Endothelial cell of umbilical vein (primary cell): ENCODE measurements at regions not wholly inside any gene's neighbourhood (a gene's known extent, or its start where the extent isn't known, plus 50 kb on each side); places are given as distances from the start of the nearest gene placed in this dataset.

Experiments used
- EZH2 ChIP-seq: IDR thresholded peaks from 2 replicates; pipeline ENCODE4 v1.6.1; 2012; ENCODE audit warnings: borderline replicate concordance, low read depth, mild to moderate bottlenecking, moderate library complexity, low read length, inconsistent platforms; ENCODE audit not compliant: severe bottlenecking
- POLR2A ChIP-seq: IDR thresholded peaks from 2 replicates; pipeline ENCODE4 v1.6.1; 2012; ENCODE audit warnings: low read depth, mild to moderate bottlenecking, control low read depth, low read length
- TF ChIP-seq, protein P1 (sequence below), 2 donors: IDR thresholded peaks; 1 replicate in 1 of 2; 2 replicates in 1 of 2; pipeline ENCODE4 v1.5.1; 2011; ENCODE audit warnings: low read length in 2 of 2, mild to moderate bottlenecking in 2 of 2, moderate library complexity in 2 of 2, control low read depth in 1 of 2, inconsistent platforms in 1 of 2, low read depth in 1 of 2; ENCODE audit not compliant: insufficient read depth in 1 of 2; ENCODE audit errors: extremely low read depth in 1 of 2

DNA sequence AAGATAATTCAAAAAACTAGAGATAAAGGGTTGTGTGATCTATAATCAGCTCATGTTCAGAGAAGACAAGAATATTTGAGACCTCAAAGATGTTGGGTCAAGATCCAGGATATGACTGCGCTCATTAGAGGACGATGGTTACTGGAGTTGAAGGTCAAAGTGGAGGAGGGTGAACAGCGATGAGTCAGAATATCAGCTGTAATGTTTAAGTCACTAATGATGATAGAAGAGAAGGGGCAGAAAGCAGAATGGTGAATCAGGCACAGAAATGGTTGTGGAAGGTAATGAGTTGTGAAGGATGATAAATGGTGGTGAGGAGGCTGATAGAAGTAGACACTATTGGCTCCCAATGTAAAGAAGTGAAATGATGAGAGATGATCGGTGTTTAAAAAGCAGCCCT is 540.3 kb downstream of the INHBA start:
- TF ChIP-seq, protein P1, sequence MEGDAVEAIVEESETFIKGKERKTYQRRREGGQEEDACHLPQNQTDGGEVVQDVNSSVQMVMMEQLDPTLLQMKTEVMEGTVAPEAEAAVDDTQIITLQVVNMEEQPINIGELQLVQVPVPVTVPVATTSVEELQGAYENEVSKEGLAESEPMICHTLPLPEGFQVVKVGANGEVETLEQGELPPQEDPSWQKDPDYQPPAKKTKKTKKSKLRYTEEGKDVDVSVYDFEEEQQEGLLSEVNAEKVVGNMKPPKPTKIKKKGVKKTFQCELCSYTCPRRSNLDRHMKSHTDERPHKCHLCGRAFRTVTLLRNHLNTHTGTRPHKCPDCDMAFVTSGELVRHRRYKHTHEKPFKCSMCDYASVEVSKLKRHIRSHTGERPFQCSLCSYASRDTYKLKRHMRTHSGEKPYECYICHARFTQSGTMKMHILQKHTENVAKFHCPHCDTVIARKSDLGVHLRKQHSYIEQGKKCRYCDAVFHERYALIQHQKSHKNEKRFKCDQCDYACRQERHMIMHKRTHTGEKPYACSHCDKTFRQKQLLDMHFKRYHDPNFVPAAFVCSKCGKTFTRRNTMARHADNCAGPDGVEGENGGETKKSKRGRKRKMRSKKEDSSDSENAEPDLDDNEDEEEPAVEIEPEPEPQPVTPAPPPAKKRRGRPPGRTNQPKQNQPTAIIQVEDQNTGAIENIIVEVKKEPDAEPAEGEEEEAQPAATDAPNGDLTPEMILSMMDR (IDR thresholded peaks at IDR 0.05; ENCODE audit: extremely low read depth in 1 of 2, insufficient read depth in 1 of 2, low read depth in 1 of 2, low read length in 2 of 2) = no peak
- TF ChIP-seq POLR2A (no peak), EZH2 (no peak)
